ENCODE measurements at regions not wholly inside any gene's neighbourhood (a gene's known extent, or its start where the extent isn't known, plus 50 kb on each side); places are given as distances from the start of the nearest gene placed in this dataset.

- no peaks in the 10 kb centered on the region for H3K27me3 ChIP-seq
- no peak for TF ChIP-seq CTCF (IDR thresholded peaks at IDR 0.05)
- no peak overlapping the region for H3K27ac ChIP-seq
- H3K4me1 ChIP-seq: no peaks in the 10 kb centered on the region
- no peak for DNase-seq (ENCODE audit: low spot score)
- no peak overlapping the region for H3K4me3 ChIP-seq
- no peaks in the 10 kb centered on the region for H3K36me3 ChIP-seq
- H3K9me3 ChIP-seq: no peaks in the 10 kb centered on the region
These were observed 434.1 kb upstream of the FAT3 start for GRCh38 chr11:91790346-91791170.

- no peaks in the 10 kb centered on the region for H3K4me1 ChIP-seq
- no peaks in the 10 kb centered on the region for H3K9me3 ChIP-seq
- H3K27me3 ChIP-seq: no peaks in the 10 kb centered on the region
- no peak overlapping the region for H3K4me3 ChIP-seq
- no peak for DNase-seq (ENCODE audit: low spot score)
- H3K36me3 ChIP-seq: no peaks in the 10 kb centered on the region
- no peak overlapping the region for H3K27ac ChIP-seq
- no peak for TF ChIP-seq CTCF (IDR thresholded peaks at IDR 0.05)
These were observed 435.9 kb upstream of the FAT3 start for GRCh38 chr11:91788764-91789163.

- Histone ChIP-seq H3K27me3 (no peaks in the 10 kb centered on the region), H3K36me3 (no peaks in the 10 kb centered on the region), H3K27ac (no peak overlapping the region), H3K9me3 (no peaks in the 10 kb centered on the region), H3K4me1 (no peaks in the 10 kb centered on the region), H3K4me3 (no peak overlapping the region)
- no peak for DNase-seq (ENCODE audit: low spot score)
- TF ChIP-seq CTCF (IDR thresholded peaks at IDR 0.05): no peak
These were observed 438.5 kb upstream of the FAT3 start for GRCh38 chr11:91786097-91786496.

GRCh38 chr11:91783173-91783572 is 441.4 kb upstream of the FAT3 start:
- no peak for DNase-seq (ENCODE audit: low spot score)
- Histone ChIP-seq H3K27me3 (no peaks in the 10 kb centered on the region), H3K4me3 (no peak overlapping the region), H3K27ac (no peak overlapping the region), H3K4me1 (no peaks in the 10 kb centered on the region), H3K9me3 (no peaks in the 10 kb centered on the region), H3K36me3 (no peaks in the 10 kb centered on the region)
- no peak for TF ChIP-seq CTCF (IDR thresholded peaks at IDR 0.05)

GRCh38 chr11:91778758-91779157 is 445.9 kb upstream of the FAT3 start:
- TF ChIP-seq CTCF (IDR thresholded peaks at IDR 0.05): no peak
- no peak overlapping the region for H3K27ac ChIP-seq
- H3K27me3 ChIP-seq: no peaks in the 10 kb centered on the region
- no peaks in the 10 kb centered on the region for H3K4me1 ChIP-seq
- H3K36me3 ChIP-seq: no peaks in the 10 kb centered on the region
- no peak for DNase-seq (ENCODE audit: low spot score)
- no peaks in the 10 kb centered on the region for H3K9me3 ChIP-seq
- H3K4me3 ChIP-seq: no peak overlapping the region

- H3K4me1 ChIP-seq: no peaks in the 10 kb centered on the region
- no peaks in the 10 kb centered on the region for H3K27me3 ChIP-seq
- no peak overlapping the region for H3K4me3 ChIP-seq
- H3K27ac ChIP-seq: no peak overlapping the region
- H3K36me3 ChIP-seq: no peaks in the 10 kb centered on the region
- TF ChIP-seq CTCF (IDR thresholded peaks at IDR 0.05): no peak
- H3K9me3 ChIP-seq: peaks cover 0 to 5% of the 10 kb centered on the region in 2 donors
- no peak for DNase-seq (ENCODE audit: low spot score)
These were observed 448.0 kb upstream of the FAT3 start for GRCh38 chr11:91776655-91777054.

Data from right atrium auricular region (tissue), 2 donors.